Coronary artery (tissue), 2 donors: ENCODE measurements at regions not wholly inside any gene's neighbourhood (a gene's known extent, or its start where the extent isn't known, plus 50 kb on each side); places are given as distances from the start of the nearest gene placed in this dataset.

ENCODE experiments used
- DNase-seq: peaks from one replicate; pipeline ENCODE4 v3.0.0-alpha.2; 2017; ENCODE audit warnings: low spot score
- H3K27ac ChIP-seq, 2 donors: fragments of 200-600 bp; sonication (generic); one replicate each; pipeline ENCODE4 v1.5.1; 2016 to 2019
- H3K4me3 ChIP-seq: fragments of 200-600 bp; sonication (generic); 2 replicates; pipeline ENCODE4 v1.5.1; 2016; ENCODE audit warnings: mild to moderate bottlenecking, moderate library complexity
- TF ChIP-seq, protein P1 (sequence below): fragments of 200-600 bp; sonication (generic); IDR thresholded peaks from one replicate; pipeline ENCODE4 v1.5.1; 2019; ENCODE audit warnings: antibody characterized with exemption

DNA sequence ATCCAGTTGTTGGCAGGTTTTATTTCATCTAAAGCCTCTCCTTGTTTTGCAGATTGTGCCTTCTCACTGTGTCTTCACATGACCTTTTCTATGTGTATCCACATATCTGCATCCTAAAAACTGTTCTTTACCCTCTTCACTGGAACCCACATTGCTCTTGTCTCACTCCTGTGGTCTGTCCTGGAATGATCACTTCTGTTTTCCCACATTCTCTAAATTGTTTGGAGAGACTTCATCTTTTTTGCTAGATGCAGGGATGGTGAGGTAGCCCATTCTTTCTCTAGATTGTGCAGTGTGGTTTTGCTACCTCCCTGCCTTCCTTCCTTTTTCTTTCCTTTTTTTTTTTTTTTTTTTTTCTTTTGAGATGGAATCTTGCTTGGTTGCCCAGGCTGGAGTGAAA is 608.6 kb upstream of the MIR17HG start:
- Histone ChIP-seq H3K4me3 (no peak overlapping the region), H3K27ac (no peak overlapping the region)
- DNase-seq: no peak
- TF ChIP-seq, protein P1, sequence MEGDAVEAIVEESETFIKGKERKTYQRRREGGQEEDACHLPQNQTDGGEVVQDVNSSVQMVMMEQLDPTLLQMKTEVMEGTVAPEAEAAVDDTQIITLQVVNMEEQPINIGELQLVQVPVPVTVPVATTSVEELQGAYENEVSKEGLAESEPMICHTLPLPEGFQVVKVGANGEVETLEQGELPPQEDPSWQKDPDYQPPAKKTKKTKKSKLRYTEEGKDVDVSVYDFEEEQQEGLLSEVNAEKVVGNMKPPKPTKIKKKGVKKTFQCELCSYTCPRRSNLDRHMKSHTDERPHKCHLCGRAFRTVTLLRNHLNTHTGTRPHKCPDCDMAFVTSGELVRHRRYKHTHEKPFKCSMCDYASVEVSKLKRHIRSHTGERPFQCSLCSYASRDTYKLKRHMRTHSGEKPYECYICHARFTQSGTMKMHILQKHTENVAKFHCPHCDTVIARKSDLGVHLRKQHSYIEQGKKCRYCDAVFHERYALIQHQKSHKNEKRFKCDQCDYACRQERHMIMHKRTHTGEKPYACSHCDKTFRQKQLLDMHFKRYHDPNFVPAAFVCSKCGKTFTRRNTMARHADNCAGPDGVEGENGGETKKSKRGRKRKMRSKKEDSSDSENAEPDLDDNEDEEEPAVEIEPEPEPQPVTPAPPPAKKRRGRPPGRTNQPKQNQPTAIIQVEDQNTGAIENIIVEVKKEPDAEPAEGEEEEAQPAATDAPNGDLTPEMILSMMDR: no peak

DNA sequence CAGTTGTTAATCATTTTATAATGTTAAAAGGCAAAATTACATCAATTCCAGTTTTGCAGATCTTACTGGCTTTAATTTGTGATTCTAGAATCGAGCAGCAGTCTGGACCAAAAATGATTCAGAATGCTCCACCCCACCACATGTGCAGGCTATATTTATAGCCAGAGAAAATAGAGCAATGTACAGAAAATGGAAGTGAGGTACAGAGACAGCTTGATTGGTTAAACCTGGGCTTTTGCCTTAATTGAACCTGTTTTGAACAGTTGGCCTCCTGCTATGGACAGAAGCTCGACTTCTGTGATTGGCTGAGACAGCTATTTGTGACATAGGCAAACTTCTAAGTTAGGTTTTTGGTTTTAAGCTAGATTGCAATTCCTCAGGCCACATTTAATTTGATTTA is 607.4 kb upstream of the MIR17HG start:
- Histone ChIP-seq H3K27ac (no peak overlapping the region), H3K4me3 (no peak overlapping the region)
- TF ChIP-seq, protein P1: no peak
- no peak for DNase-seq

DNA sequence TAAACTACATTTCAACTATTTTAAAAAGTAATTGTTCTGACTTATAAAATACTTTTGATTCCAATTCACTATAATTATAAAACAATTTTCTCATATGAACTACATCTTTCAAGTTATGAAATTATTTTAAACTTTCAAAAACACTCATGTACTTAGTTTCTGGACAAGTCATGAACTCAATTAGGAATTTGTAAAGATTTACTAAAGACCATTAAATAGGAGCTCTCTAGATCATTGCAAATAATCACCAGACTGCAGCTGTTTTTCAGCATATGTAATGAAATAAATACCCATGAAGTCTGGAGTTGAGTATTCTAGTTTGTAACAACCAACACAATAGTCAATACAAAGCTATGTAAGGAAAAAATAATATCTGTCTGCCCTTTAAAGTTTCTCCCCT is 605.1 kb upstream of the MIR17HG start:
- no peak for DNase-seq
- TF ChIP-seq, protein P1: no peak
- H3K27ac ChIP-seq: no peak overlapping the region
- no peak overlapping the region for H3K4me3 ChIP-seq

DNA sequence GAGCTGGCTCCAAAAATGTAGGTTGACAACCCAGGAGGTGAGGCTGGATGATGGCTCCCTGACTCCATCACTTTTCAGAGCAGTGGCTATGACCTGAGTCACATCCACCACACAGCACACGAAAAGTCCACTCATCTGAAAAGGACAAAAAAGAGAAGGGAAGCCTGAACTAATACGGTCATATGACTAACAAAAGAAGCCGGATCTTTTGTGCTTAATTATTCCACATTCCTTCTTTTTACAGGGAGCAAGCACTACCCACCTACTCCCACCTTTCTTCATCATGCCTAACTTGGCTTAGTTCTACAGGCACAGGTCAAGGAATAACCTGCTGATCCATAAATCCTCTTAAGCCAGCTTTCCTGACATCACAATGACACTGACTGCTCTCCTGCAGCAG is 601.3 kb upstream of the MIR17HG start:
- H3K27ac ChIP-seq: no peak overlapping the region
- no peak overlapping the region for H3K4me3 ChIP-seq
- DNase-seq: no peak
- TF ChIP-seq, protein P1: no peak

DNA sequence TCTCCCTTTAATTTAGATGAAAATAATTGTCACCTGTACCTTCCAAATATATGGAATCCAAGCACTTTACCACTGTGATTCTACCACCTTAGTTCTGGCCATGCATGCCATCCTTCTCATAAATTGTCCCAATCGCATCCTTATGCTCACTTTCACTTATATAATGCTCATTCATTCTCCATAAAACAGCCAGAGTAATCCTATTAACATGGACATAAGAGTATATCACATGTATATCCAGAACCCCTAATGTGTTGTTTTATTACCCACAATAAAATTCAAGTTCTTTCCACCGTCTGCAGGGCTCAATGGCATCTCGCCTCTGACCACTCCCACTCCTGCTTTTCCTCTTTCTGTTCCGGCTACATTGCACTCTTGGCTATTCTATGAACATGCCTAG is 597.5 kb upstream of the MIR17HG start:
- Histone ChIP-seq H3K27ac (no peak overlapping the region), H3K4me3 (no peak overlapping the region)
- no peak for DNase-seq
- TF ChIP-seq, protein P1: no peak

DNA sequence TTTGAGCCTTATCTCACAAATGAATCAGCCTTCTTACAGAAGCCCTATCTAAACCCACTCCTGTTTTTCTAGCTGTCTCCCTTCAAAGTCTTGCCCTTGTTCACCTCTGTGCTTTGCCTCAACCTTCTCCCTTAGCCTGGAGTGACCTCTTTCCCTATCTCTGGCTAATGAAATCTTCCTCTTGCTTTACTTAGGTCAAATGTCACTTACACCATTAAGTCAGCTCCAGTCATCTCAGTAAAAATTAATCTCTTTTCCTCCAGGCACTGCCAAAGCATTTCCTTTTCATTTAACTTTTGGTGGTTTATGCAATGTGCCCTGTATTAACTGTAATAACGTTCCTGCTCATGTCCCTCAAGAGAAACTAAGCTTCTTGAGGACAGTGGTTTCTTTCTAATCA is 596.5 kb upstream of the MIR17HG start:
- TF ChIP-seq, protein P1: no peak
- no peak for DNase-seq
- Histone ChIP-seq H3K27ac (no peak overlapping the region), H3K4me3 (no peak overlapping the region)

DNA sequence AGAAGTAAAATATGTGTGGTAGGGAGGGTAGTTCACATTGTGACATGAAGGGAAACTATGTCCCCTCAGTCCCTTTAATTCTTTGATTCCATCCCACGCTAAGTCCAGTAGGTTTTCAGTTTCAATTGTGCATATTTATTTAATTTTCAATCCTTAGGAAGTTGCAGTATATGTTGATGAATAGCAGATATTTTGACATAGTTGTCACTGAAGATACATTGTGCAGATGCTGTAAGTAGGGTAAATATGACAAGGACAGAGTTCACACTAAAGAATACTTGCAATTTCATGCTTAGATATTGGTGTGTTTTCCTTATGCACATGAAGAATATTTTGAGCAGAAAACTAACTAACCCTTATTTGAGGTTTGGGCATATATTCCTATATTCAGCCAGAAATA is 595.4 kb upstream of the MIR17HG start:
- TF ChIP-seq, protein P1: no peak
- H3K27ac ChIP-seq: no peak overlapping the region
- DNase-seq: no peak
- no peak overlapping the region for H3K4me3 ChIP-seq
